Dermis microvascular lymphatic vessel endothelial cell (primary cell): ENCODE measurements at regions not wholly inside any gene's neighbourhood (a gene's known extent, or its start where the extent isn't known, plus 50 kb on each side); places are given as distances from the start of the nearest gene placed in this dataset.
"Not testable (repeated sequence)": the region's sequence is repeated elsewhere in the genome, so short reads cannot be mapped to it uniquely, and the experiment has no call there.

Experiments used
- DNase-seq, 2 donors: peaks; one replicate each; pipeline versions ENCODE4 v3.0.0 to v3.0.0-alpha.2; 2010; ENCODE audit warnings: low read depth in 2 of 2

- not testable (repeated sequence) for DNase-seq
Measured at GRCh38 chr20:29320216-29320949, 1937.1 kb upstream of the DEFB115 start.

- not testable (repeated sequence) for DNase-seq
Measured at GRCh38 chr20:29323631-29324515, 1933.6 kb upstream of the DEFB115 start.

- not testable (repeated sequence) for DNase-seq
Measured at GRCh38 chr20:29324516-29325303, 1932.8 kb upstream of the DEFB115 start.

- DNase-seq: no peak
Measured at GRCh38 chr20:29325304-29325640, 1932.2 kb upstream of the DEFB115 start.

- not testable (repeated sequence) for DNase-seq
Measured at GRCh38 chr20:29325781-29326180, 1931.7 kb upstream of the DEFB115 start.

GRCh38 chr20:29326376-29327070, 1930.9 kb upstream of the DEFB115 start:
- no peak for DNase-seq

GRCh38 chr20:29327600-29328420, 1929.7 kb upstream of the DEFB115 start:
- DNase-seq: not testable (repeated sequence)

DNA sequence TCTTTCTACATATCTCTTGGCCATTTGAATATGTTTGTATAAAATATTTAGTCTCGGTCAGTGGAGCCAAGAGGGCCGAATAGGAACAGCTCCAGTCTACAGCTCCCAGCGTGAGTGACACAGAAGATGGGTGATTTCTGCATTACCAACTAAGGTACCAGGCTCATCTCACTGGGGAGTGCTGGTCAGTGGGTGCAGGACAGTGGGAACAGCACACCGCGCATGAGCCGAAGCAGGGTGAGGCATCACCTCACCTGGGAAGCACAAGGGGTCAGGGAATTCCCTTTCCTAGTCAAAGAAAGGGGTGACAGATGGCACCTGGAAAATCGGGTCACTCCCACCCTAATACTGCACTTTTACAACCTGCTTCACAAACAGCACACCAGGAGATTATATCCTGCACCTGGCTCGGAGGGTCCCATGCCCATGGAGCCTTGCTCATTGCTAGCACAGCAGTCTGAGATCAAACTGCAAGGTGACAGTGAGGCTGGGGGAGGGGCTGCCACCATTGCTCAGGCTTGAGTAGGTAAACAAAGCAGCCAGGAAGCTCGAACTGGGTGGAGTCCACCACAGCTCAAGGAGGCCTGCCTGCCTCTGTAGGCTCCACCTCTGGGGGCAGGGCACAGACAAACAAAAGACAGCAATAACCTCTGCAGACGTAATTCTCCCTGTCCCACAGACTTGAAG, 1926.9 kb upstream of the DEFB115 start:
- DNase-seq: not testable (repeated sequence)

GRCh38 chr20:29349836-29350235, 1907.6 kb upstream of the DEFB115 start:
- no peak for DNase-seq

DNA sequence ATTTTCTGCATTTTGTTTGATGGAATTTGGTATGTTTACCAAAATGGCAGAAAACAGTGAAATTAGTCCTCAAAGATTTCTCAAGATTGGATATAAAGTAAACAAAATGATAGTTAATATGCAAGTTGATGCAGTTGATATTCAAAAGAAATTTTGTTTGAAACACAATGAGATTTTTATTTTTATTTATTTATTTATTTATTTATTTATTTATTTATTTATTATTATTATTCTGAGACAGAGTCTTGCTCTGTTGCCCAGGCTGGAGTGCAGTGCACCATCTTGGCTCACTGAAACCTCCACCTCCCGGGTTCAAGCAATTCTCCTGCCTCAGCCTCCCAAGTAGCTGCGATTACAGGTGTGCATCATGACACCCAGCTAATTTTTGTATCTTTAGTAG, 1881.5 kb upstream of the DEFB115 start:
- DNase-seq: not testable (repeated sequence)

- DNase-seq: not testable (repeated sequence)
Measured at GRCh38 chr20:29392853-29393252, 1864.6 kb upstream of the DEFB115 start.

GRCh38 chr20:29408034-29408695, 1849.3 kb upstream of the DEFB115 start:
- DNase-seq: no peak

- not testable (repeated sequence) for DNase-seq
Measured at GRCh38 chr20:29408707-29409106, 1848.8 kb upstream of the DEFB115 start.

DNA sequence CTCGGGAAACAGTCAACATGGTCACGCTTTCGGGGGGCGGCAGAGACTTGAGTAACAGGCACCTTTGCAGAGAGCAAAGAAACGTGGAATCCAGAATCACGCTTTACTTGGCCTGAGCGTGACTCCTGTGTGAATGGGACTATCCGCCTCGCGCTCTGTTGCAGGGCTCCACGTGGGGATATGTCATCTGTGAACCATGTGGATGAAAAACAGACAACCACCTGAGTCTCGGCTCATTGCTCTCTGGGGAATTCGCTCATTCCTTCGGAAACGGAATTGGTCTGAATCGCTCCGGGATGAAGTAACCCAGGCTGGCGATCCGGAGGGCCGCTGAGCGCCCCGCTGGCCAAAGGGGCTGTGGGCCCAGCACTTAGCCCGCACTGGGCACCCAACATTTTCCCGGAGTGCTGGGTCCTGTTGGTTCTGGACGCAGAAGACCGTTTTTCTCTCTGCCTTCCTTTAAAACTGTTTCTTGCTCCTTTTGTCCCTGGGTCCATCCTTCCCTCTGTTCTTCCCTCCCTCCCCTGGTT, 1848.2 kb upstream of the DEFB115 start:
- DNase-seq: not testable (repeated sequence)

GRCh38 chr20:29409833-29410805, 1847.3 kb upstream of the DEFB115 start:
- DNase-seq: no peak

- DNase-seq: no peak
Measured at GRCh38 chr20:29410806-29411457, 1846.5 kb upstream of the DEFB115 start.

- DNase-seq: not testable (repeated sequence)
Measured at GRCh38 chr20:29411458-29411820, 1846.0 kb upstream of the DEFB115 start.
